SK-N-SH treated with all-trans-retinoic acid at 6 μM for 48 hours (cell line): ENCODE measurements at regions not wholly inside any gene's neighbourhood (a gene's known extent, or its start where the extent isn't known, plus 50 kb on each side); places are given as distances from the start of the nearest gene placed in this dataset.

Experiments used
- ATAC-seq: fragments of 200-7000 bp; cut with Tn5 transposase; 3 replicates; pipeline ENCODE4 v1.9.1; 2020; ENCODE audit warnings: mild to moderate bottlenecking, moderate library complexity
- ARNTL ChIP-seq: fragments of 450-650 bp; formaldehyde crosslinking; IDR thresholded peaks from 2 replicates; pipeline ENCODE4 v1.5.0; 2020; ENCODE audit warnings: low read depth, mild to moderate bottlenecking, moderate library complexity, borderline replicate concordance
- BACH2 ChIP-seq: fragments of 250-450 bp; sonication (Bioruptor Pico); IDR thresholded peaks from 2 replicates; pipeline ENCODE4 v1.9.0; 2021; ENCODE audit warnings: mild to moderate bottlenecking, borderline replicate concordance
- CREB5 ChIP-seq: fragments of 250-450 bp; sonication (Bioruptor Pico); IDR thresholded peaks from 2 replicates; pipeline ENCODE4 v1.5.1; 2020; ENCODE audit warnings: low read depth, mild to moderate bottlenecking, moderate library complexity
- CSDC2 ChIP-seq: fragments of 250-450 bp; sonication (Bioruptor Pico); IDR thresholded peaks from 2 replicates; pipeline ENCODE4 v1.5.0; 2020; ENCODE audit warnings: mild to moderate bottlenecking, moderate library complexity
- CSRNP3 ChIP-seq: fragments of 250-450 bp; sonication (Bioruptor Pico); IDR thresholded peaks from 2 replicates; pipeline ENCODE4 v1.5.1; 2021; ENCODE audit warnings: mild to moderate bottlenecking, moderate library complexity
- GLIS3 ChIP-seq: fragments of 250-450 bp; sonication (Bioruptor Pico); IDR thresholded peaks from 2 replicates; pipeline ENCODE4 v1.5.0; 2020; ENCODE audit warnings: mild to moderate bottlenecking, moderate library complexity
- ISL1 ChIP-seq: fragments of 250-450 bp; sonication (Bioruptor Pico); IDR thresholded peaks from 2 replicates; pipeline ENCODE4 v2.1.2; 2022; ENCODE audit warnings: mild to moderate bottlenecking, moderate library complexity
- PATZ1 ChIP-seq: fragments of 250-450 bp; sonication (Bioruptor Pico); IDR thresholded peaks from 2 replicates; pipeline ENCODE4 v1.8.0; 2020; ENCODE audit warnings: mild to moderate bottlenecking, moderate library complexity, borderline replicate concordance
- POU6F1 ChIP-seq: fragments of 250-450 bp; sonication (Bioruptor Pico); IDR thresholded peaks from 2 replicates; pipeline ENCODE4 v1.8.0; 2021; ENCODE audit warnings: low read depth, mild to moderate bottlenecking, moderate library complexity, borderline replicate concordance
- PPARA ChIP-seq: fragments of 250-450 bp; sonication (Bioruptor Pico); IDR thresholded peaks from 2 replicates; pipeline ENCODE4 v1.5.0; 2020; ENCODE audit warnings: mild to moderate bottlenecking, borderline replicate concordance
- RARB ChIP-seq: fragments of 250-450 bp; sonication (Bioruptor Pico); IDR thresholded peaks from 2 replicates; pipeline ENCODE4 v1.8.0; 2021; ENCODE audit warnings: mild to moderate bottlenecking, moderate library complexity
- SNAI2 ChIP-seq: fragments of 250-450 bp; sonication (Bioruptor Pico); IDR thresholded peaks from 2 replicates; pipeline ENCODE4 v1.5.0; 2020; ENCODE audit warnings: mild to moderate bottlenecking, moderate library complexity
- TCF4 ChIP-seq: fragments of 250-450 bp; sonication (Bioruptor Pico); IDR thresholded peaks from 2 replicates; pipeline ENCODE4 v1.8.0; 2021; ENCODE audit warnings: mild to moderate bottlenecking, moderate library complexity, borderline replicate concordance
- TOX ChIP-seq: fragments of 250-450 bp; sonication (Bioruptor Pico); IDR thresholded peaks from 2 replicates; pipeline ENCODE4 v1.8.0; 2021; ENCODE audit warnings: mild to moderate bottlenecking, moderate library complexity, borderline replicate concordance
- TSHZ2 ChIP-seq: fragments of 250-450 bp; sonication (Bioruptor Pico); IDR thresholded peaks from 2 replicates; pipeline ENCODE4 v1.5.0; 2020; ENCODE audit warnings: mild to moderate bottlenecking, moderate library complexity
- ZC3H10 ChIP-seq: fragments of 250-450 bp; sonication (Bioruptor Pico); IDR thresholded peaks from 2 replicates; pipeline ENCODE4 v1.5.1; 2021; ENCODE audit warnings: mild to moderate bottlenecking, moderate library complexity
- ZFP3 ChIP-seq: fragments of 250-450 bp; sonication (Bioruptor Pico); IDR thresholded peaks from 2 replicates; pipeline ENCODE4 v1.5.0; 2020; ENCODE audit warnings: mild to moderate bottlenecking, moderate library complexity
- ZFP30 ChIP-seq: fragments of 450-650 bp; formaldehyde crosslinking; IDR thresholded peaks from 2 replicates; pipeline ENCODE4 v1.5.0; 2022; ENCODE audit warnings: mild to moderate bottlenecking, moderate library complexity
- ZNF565 ChIP-seq: fragments of 450-650 bp; formaldehyde crosslinking; conservative IDR thresholded peaks from 2 replicates; pipeline ENCODE4 v1.5.0; 2020; ENCODE audit warnings: low read depth, mild to moderate bottlenecking, moderate library complexity
- ZNF70 ChIP-seq: fragments of 450-650 bp; formaldehyde crosslinking; IDR thresholded peaks from 2 replicates; pipeline ENCODE4 v1.5.0; 2020; ENCODE audit warnings: mild to moderate bottlenecking, moderate library complexity

- no peak for TF ChIP-seq CSRNP3 (CRISPR knock-in tag)
- no peak for TF ChIP-seq ZNF565
- TF ChIP-seq PATZ1 = no peak
- TF ChIP-seq ZFP3 (CRISPR knock-in tag) = no peak
- TF ChIP-seq ZNF70 (CRISPR knock-in tag) = no peak
- TF ChIP-seq BACH2 = no peak
- no peak for TF ChIP-seq TCF4 (CRISPR knock-in tag)
- TF ChIP-seq PPARA (CRISPR knock-in tag) = no peak
- TF ChIP-seq POU6F1 (CRISPR knock-in tag) = no peak
- TF ChIP-seq ZFP30 (CRISPR knock-in tag) = no peak
- no peak for TF ChIP-seq TOX (CRISPR knock-in tag)
- no peak for TF ChIP-seq ARNTL (CRISPR knock-in tag)
- TF ChIP-seq CSDC2 (CRISPR knock-in tag) = no peak
- TF ChIP-seq ISL1 (CRISPR knock-in tag) = no peak
- no peak for TF ChIP-seq SNAI2
- TF ChIP-seq CREB5 = no peak
- TF ChIP-seq ZC3H10 (CRISPR knock-in tag) = no peak
- no peak for TF ChIP-seq RARB
- no peak for TF ChIP-seq GLIS3
- no peak for ATAC-seq
Observed at GRCh38 chr3:193816028-193816395, 223.0 kb downstream of the OPA1 start.

GRCh38 chr3:193816656-193817311 is 223.8 kb downstream of the OPA1 start:
- TF ChIP-seq TOX (CRISPR knock-in tag) = no peak
- TF ChIP-seq PPARA (CRISPR knock-in tag) = no peak
- TF ChIP-seq ZFP30 (CRISPR knock-in tag) = no peak

GRCh38 chr3:193819117-193820010 is 226.4 kb downstream of the OPA1 start:
- TF ChIP-seq TSHZ2 = no peak
- TF ChIP-seq ISL1 (CRISPR knock-in tag) = no peak
- no peak for ATAC-seq

More at GRCh38 chr3:193816656-193817311, 223.8 kb downstream of the OPA1 start:
- ATAC-seq = no peak
